GM13976 (cell line): ENCODE measurements at regions not wholly inside any gene's neighbourhood (a gene's known extent, or its start where the extent isn't known, plus 50 kb on each side); places are given as distances from the start of the nearest gene placed in this dataset.
A peak's percentile ranks its signal among the peaks of the same experiment; 100 is the strongest.
"Not testable (repeated sequence)": the region's sequence is repeated elsewhere in the genome, so short reads cannot be mapped to it uniquely, and the experiment has no call there.

Experiments used
- DNase-seq: peaks from one replicate; pipeline ENCODE4 v3.0.0; 2012; ENCODE audit warnings: low spot score
- in situ Hi-C: fragments of 300-500 bp; cut with MboI; formaldehyde crosslinking; loops from one replicate; pipeline ENCODE4 v1.12.0; 2022; ENCODE audit warnings: low sequenced_read_pairs, mixed read lengths, inconsistent platforms; ENCODE audit not compliant: unreplicated experiment
- TF ChIP-seq, protein P1 (sequence below): IDR thresholded peaks from 2 replicates; pipeline ENCODE4 v1.5.1; 2012; ENCODE audit warnings: borderline replicate concordance, mild to moderate bottlenecking; ENCODE audit not compliant: insufficient read depth; ENCODE audit errors: extremely low read depth, missing control alignments, control extremely low read depth

GRCh38 chr21:25183577-25183976 is 423.7 kb downstream of the MRPL39 start:
- DNase-seq, result no peak
- in situ Hi-C loops, result loop anchor here (10.0 to 25.0 kb wide), 2 partner anchors 111 to 296 kb away; no protein-coding TSS in a partner anchor
- TF ChIP-seq, protein P1, sequence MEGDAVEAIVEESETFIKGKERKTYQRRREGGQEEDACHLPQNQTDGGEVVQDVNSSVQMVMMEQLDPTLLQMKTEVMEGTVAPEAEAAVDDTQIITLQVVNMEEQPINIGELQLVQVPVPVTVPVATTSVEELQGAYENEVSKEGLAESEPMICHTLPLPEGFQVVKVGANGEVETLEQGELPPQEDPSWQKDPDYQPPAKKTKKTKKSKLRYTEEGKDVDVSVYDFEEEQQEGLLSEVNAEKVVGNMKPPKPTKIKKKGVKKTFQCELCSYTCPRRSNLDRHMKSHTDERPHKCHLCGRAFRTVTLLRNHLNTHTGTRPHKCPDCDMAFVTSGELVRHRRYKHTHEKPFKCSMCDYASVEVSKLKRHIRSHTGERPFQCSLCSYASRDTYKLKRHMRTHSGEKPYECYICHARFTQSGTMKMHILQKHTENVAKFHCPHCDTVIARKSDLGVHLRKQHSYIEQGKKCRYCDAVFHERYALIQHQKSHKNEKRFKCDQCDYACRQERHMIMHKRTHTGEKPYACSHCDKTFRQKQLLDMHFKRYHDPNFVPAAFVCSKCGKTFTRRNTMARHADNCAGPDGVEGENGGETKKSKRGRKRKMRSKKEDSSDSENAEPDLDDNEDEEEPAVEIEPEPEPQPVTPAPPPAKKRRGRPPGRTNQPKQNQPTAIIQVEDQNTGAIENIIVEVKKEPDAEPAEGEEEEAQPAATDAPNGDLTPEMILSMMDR, result no peak

- DNase-seq, result not testable (repeated sequence)
- in situ Hi-C loops, result loop anchor here (10.0 to 25.0 kb wide), 2 partner anchors 113 to 294 kb away; no protein-coding TSS in a partner anchor
Observed at GRCh38 chr21:25181690-25182089, 425.6 kb downstream of the MRPL39 start.

GRCh38 chr21:25179116-25179515 is 428.2 kb downstream of the MRPL39 start:
- DNase-seq, result no peak
- TF ChIP-seq, protein P1, result no peak
- in situ Hi-C loops, result loop anchor here (25.0 kb wide), 1 partner anchor 292 kb away; no protein-coding TSS in a partner anchor

GRCh38 chr21:25176637-25177412 is 430.5 kb downstream of the MRPL39 start:
- peak; percentile 25 for DNase-seq
- in situ Hi-C loops, result loop anchor here (25.0 kb wide), 1 partner anchor 290 kb away; no protein-coding TSS in a partner anchor
- TF ChIP-seq, protein P1, result no peak

DNA sequence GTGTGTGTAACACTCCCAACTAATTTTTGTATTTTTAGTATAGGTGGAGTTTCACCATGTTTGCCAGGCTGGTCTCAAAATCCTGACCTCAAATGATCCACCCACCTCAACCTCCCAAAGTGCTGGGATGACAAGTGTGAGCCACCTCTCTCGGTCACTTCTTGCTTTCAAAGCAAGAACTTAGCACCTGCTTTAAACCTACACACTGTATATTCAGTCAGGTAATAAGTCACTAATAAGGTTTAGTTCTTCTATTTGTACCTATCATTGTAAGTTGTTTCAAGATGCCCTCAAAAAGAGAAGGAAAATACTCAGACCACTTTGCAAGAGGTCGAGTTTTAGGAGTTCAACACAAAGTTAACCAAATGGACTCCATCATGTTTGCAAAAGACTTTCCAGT is 431.3 kb downstream of the MRPL39 start:
- no peak for DNase-seq
- TF ChIP-seq, protein P1, result no peak
- in situ Hi-C loops, result loop anchor here (25.0 kb wide), 1 partner anchor 289 kb away; no protein-coding TSS in a partner anchor

DNA sequence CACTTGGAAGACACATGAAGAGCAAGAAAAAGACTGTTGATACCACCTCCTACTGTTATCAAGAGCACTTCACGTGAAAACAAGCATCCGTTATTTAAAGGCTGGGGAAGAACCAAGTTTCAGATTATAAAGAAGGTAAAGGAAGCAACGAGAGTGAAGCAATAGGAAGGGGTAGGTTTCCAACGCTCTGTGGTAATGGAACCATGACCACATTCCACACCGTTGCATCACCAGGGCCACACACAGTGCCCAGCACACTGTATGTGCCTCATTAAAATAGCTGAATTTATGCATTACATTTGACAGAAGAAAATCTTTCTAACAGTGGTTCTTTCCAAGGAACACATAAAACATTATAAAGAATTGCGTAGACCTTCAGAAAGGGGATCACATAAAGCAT is 435.8 kb downstream of the MRPL39 start:
- in situ Hi-C loops, result no loop called here
- TF ChIP-seq, protein P1, result no peak
- DNase-seq, result no peak

DNA sequence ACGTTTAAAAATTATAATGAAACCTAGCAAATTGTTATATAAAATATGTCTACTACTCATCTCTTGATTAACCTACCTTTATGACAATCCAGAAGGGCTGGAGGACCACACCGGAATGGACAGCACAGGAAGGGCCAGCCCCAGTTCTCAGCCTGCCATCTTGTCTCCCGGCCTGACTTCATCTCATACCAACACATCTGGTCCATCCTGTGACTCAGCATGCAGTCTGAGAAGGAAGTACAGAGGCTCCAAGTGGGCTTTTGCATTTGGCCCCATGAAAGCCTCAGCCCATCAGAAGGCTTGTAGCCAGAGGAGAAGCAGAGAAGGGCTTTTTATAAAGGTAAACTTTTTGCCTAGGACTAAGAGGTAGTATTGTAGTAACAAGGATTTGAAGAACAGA is 436.6 kb downstream of the MRPL39 start:
- in situ Hi-C loops, result no loop called here
- TF ChIP-seq, protein P1, result no peak
- DNase-seq, result no peak
